ENCODE measurements at regions not wholly inside any gene's neighbourhood (a gene's known extent, or its start where the extent isn't known, plus 50 kb on each side); places are given as distances from the start of the nearest gene placed in this dataset.
A peak's percentile ranks its signal among the peaks of the same experiment; 100 is the strongest.

DNA sequence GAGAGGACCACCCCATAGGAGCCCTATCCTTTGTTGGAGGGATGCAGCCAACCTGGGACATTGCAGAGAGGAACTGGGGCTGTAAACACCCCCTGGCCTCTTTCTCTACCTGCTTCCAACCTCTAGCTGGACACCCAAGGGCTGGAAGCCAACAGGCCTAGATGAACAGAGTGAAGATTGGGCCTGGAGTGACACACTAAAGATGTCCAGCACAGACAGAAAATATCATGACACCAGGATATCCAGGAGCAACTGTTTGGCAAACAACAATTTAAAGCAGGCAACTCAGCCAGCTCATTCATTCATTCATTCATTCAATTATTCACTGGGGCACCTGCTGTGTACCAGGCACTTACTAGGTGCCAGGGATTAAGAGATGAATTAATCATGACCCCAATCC is 125.0 kb upstream of the NCOR2 start:
- Mint-ChIP-seq H3K4me3 (no peak overlapping the region), H3K36me3 (peaks cover 5% of the 10 kb centered on the region), H3K27ac (no peak overlapping the region), H3K9me3 (peaks cover 23% of the 10 kb centered on the region), H3K4me1 (ENCODE audit: low read depth) (peaks cover 18% of the 10 kb centered on the region), H3K27me3 (peaks cover 2% of the 10 kb centered on the region)
- ChIA-PET POLR2A (interaction anchor here (0.8 kb wide), 1 partner anchor 70 kb away, joined by 4 read pairs; no protein-coding TSS in a partner anchor), CTCF (no interaction called here)
- no peak for DNase-seq
- intact Hi-C loops (cut with micrococcal nuclease), result no loop called here

DNA sequence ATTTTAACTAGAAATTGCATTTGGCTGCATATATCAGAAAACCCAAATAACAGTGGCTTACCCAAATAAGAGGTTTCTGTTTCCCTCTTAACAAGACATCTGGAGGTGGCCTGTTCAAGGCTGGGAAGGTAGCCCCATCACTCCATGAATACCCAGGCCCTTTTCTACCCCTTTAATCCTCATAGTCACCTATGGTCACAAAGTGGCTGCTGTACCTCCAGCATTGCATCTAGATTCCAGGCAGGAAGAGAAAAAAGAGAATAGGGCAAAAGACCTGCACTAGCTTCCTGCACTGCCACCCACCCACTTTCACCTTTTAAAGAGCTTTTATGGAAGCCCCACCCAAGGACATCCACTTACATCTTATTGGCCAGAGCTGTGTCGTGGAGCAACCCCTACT is 124.0 kb upstream of the NCOR2 start:
- ChIA-PET POLR2A (interaction anchor here (0.8 kb wide), 1 partner anchor 71 kb away, joined by 4 read pairs; no protein-coding TSS in a partner anchor), CTCF (interaction anchor here (0.7 kb wide), 1 partner anchor 19 kb away, joined by 3 read pairs; no protein-coding TSS in a partner anchor)
- H3K9me3 Mint-ChIP-seq, result peaks cover 23% of the 10 kb centered on the region
- peaks cover 3% of the 10 kb centered on the region for H3K27me3 Mint-ChIP-seq
- no peak overlapping the region for H3K27ac Mint-ChIP-seq
- peaks cover 5% of the 10 kb centered on the region for H3K36me3 Mint-ChIP-seq
- DNase-seq, result no peak
- H3K4me3 Mint-ChIP-seq, result no peak overlapping the region
- peaks cover 23% of the 10 kb centered on the region for H3K4me1 Mint-ChIP-seq (ENCODE audit: low read depth)
- intact Hi-C loops (cut with micrococcal nuclease), result no loop called here

DNA sequence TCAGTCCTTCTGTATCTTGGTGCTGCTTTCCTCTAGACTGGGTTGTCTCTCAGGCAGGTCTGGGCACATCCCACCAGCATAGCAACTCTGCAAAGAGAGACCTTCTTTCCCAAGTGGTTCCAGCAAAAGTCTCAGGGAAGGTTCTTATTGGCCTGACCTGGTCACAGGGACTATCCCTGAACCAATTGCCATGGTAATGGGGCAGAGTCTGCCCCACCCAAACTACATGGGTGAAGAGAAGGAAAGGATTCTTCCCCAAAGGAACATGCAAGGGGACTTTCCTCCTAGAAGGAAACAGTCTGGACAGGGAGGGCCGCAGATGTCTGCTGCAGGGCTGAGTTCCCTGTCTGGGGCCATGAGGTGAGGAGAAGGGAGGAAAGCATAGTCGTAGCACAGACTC is 122.2 kb upstream of the NCOR2 start:
- H3K9me3 Mint-ChIP-seq, result peaks cover 23% of the 10 kb centered on the region
- ChIA-PET CTCF (interaction anchor here (1.3 kb wide), 1 partner anchor 82 kb away, joined by 4 read pairs; no protein-coding TSS in a partner anchor), POLR2A (no interaction called here)
- H3K36me3 Mint-ChIP-seq, result peaks cover 5% of the 10 kb centered on the region
- H3K27me3 Mint-ChIP-seq, result peaks cover 3% of the 10 kb centered on the region
- no peak overlapping the region for H3K4me3 Mint-ChIP-seq
- no peak for DNase-seq
- no peak overlapping the region for H3K27ac Mint-ChIP-seq
- intact Hi-C loops (cut with micrococcal nuclease), result no loop called here
- H3K4me1 Mint-ChIP-seq (ENCODE audit: low read depth), result peaks cover 30% of the 10 kb centered on the region

DNA sequence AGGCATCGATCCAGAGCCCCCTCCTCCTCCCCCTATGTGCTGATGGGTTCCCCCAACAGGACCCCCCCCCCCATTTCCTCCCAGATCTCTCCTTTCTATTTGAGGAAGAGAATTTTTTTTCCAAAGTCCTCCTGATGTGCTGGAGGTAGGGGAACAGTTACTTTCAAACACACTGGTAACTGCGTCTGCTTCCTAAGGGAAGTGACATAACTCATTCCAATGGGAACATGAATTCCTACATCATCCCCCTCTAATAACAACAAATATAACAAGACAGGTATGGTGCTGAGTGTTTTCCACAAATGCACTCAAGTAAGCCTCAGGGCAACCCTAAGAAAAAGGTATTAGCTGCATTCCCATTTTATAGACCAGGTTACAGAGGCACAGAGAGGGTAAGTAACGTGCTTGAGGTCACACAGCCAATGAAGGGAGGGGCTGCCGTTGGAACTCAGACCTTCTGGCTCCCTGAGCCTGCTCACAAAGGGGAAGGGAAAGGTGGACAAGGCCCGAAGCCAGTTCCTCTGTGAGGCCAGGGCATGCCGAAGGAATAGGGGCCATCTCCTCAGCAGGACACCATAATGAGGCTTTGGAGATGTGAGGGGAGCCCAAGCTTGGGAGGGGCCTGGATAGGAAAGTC is 121.1 kb upstream of the NCOR2 start:
- POLR2A ChIA-PET, result no interaction called here
- no peak overlapping the region for H3K4me3 Mint-ChIP-seq
- no peak overlapping the region for H3K27ac Mint-ChIP-seq
- peaks cover 5% of the 10 kb centered on the region for H3K36me3 Mint-ChIP-seq
- peaks cover 23% of the 10 kb centered on the region for H3K9me3 Mint-ChIP-seq
- peaks cover 29% of the 10 kb centered on the region for H3K4me1 Mint-ChIP-seq (ENCODE audit: low read depth)
- H3K27me3 Mint-ChIP-seq, result peaks cover 3% of the 10 kb centered on the region
- no peak for DNase-seq
- intact Hi-C loops (cut with micrococcal nuclease), result no loop called here
- CTCF ChIA-PET, result interaction anchor here (1.3 kb wide), 1 partner anchor 83 kb away, joined by 4 read pairs; no protein-coding TSS in a partner anchor

DNA sequence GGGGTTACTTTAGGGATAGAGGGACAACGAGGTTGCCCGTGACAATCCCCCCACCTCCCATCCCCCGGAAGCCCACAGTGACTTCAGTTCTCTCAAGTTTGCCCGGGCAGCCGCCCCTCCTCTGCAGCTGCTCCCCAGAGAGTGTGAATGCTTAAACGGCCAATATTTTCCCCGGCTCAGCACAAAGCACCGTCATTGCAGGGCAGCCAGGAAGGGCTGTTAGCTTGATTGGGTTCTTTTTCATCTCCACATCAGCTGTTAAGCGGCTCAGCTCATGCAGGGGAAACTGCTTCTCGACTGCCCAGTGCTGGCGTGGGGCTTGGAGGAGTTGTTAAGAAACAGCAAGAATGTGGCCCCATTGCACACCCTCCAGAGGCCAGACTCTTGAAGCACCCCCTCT is 120.5 kb upstream of the NCOR2 start:
- intact Hi-C loops (cut with micrococcal nuclease), result no loop called here
- peaks cover 29% of the 10 kb centered on the region for H3K4me1 Mint-ChIP-seq (ENCODE audit: low read depth)
- no peak overlapping the region for H3K27ac Mint-ChIP-seq
- DNase-seq, result peak; percentile 18
- peaks cover 17% of the 10 kb centered on the region for H3K9me3 Mint-ChIP-seq
- H3K27me3 Mint-ChIP-seq, result peaks cover 3% of the 10 kb centered on the region
- ChIA-PET POLR2A (no interaction called here), CTCF (no interaction called here)
- peaks cover 5% of the 10 kb centered on the region for H3K36me3 Mint-ChIP-seq
- H3K4me3 Mint-ChIP-seq, result no peak overlapping the region

DNA sequence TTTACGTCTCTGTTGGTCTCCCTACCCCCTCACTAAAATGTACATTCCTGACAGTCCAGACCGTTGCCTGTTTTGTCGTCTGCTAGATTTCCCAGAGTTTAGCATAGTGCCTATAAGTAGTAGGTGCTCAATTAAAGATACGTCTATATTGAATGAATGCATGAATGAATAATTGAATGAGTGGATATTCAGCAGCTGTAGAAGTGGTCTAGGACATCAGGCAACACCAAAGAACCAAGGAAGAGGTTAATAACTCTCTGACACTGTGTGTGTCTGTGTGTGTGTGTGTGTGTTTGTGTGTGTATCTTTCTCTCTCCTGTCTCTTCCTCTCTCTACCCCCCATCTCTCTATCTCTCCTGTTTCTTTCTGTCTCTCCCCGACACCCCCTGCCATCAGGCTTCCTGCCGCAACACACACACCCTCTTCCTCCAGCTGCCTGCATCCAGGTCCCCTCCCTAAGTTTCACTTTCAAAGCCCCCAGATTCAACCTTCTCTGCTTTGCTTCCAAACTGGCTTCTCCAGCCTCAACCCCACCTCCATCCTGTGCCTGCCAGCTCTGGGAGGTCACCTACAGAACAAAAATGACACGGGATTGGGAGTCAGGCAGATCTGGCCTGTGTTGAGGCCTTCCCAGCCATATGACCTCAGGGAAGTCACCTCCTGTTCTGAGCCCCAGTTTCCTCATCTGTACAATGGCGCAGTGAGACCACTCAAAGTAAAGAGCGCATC is 119.9 kb upstream of the NCOR2 start:
- H3K9me3 Mint-ChIP-seq, result peaks cover 12% of the 10 kb centered on the region
- ChIA-PET CTCF (no interaction called here), POLR2A (interaction anchor here (0.8 kb wide), 1 partner anchor 24 kb away, joined by 4 read pairs; no protein-coding TSS in a partner anchor)
- peaks cover 4% of the 10 kb centered on the region for H3K36me3 Mint-ChIP-seq
- intact Hi-C loops (cut with micrococcal nuclease), result no loop called here
- H3K27me3 Mint-ChIP-seq, result peaks cover 3% of the 10 kb centered on the region
- H3K27ac Mint-ChIP-seq, result no peak overlapping the region
- no peak overlapping the region for H3K4me3 Mint-ChIP-seq
- no peak for DNase-seq
- H3K4me1 Mint-ChIP-seq (ENCODE audit: low read depth), result peaks cover 29% of the 10 kb centered on the region

DNA sequence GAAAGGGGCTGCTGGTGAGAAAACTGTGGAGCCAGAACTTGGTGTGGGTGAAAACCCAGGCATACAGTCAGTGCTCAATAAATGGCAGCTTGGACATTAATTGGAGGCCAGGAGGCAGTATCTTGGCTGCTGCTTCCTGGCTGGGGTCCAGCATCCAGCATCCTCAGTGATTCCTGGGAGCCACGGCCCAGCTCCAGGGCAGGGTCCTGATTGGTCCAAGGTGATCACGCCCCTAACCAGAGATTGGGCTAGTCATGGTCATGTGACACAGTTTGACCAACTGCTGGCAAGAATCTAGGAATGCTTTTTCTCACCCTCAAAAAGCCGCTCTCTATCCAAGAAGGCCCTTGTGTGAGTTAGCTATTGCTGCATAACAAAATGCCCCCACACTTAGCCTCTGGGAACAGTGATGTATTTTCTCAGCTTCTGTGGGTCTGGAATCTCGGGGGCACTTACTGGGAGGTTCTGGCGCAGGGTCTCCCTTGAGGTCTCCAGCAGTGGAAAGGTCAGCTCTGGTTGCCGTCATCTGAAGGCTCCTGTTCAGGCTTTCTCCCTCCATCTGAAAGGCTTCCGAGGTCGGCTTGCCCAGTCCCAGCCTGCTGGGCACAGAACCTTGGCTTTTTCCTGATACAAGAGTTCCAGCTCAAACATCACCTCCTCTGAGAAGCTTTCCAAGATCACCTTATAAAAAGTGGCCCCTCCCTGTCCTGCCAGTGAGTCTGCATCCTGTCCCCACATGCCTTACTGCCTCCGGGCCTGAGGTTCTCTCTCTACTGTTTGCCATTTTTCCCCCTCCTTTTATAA is 119.2 kb upstream of the NCOR2 start:
- Mint-ChIP-seq H3K36me3 (peaks cover under 1% of the 10 kb centered on the region), H3K9me3 (peaks cover 5% of the 10 kb centered on the region), H3K4me1 (ENCODE audit: low read depth) (peaks cover 31% of the 10 kb centered on the region), H3K27me3 (peaks cover 3% of the 10 kb centered on the region), H3K27ac (no peak overlapping the region), H3K4me3 (no peak overlapping the region)
- DNase-seq, result no peak
- intact Hi-C loops (cut with micrococcal nuclease), result no loop called here
- CTCF ChIA-PET, result no interaction called here
- POLR2A ChIA-PET, result interaction anchor here (0.8 kb wide), 1 partner anchor 24 kb away, joined by 4 read pairs; no protein-coding TSS in a partner anchor

DNA sequence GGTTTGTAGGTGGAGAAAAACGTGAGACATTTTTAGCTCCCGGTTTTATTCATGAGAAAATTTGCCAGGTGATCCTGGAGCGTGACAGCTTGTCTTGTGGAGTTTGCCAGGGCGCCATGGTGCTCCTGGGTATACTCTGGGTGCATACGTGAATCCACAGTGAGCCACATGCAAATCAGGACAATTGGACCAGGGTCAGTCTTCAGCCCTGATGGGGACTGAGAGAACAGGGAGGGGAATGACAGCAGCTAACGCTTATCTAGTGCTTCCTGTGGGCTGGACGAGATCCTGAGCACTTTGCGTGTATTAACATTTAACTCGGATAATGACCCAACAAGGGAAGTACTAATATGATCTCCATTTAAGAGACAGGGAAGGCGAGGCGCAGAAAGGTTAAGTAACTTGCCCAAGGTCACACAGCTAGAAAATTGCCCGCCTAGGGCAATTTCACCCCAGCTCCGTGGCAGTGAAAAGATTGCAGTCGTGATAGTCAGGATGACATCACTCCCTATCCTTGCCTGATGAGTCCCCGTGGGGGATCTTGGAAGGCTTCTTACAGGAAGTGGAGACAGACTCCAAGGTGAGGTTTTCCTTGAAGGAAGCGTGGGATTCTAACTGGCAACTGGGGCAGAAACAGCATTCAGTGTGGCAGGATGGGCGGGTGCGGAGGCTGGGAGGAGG is 118.4 kb upstream of the NCOR2 start:
- ChIA-PET CTCF (no interaction called here), POLR2A (no interaction called here)
- no peak overlapping the region for H3K27ac Mint-ChIP-seq
- H3K27me3 Mint-ChIP-seq, result peaks cover 3% of the 10 kb centered on the region
- no peaks in the 10 kb centered on the region for H3K9me3 Mint-ChIP-seq
- H3K4me1 Mint-ChIP-seq (ENCODE audit: low read depth), result peaks cover 36% of the 10 kb centered on the region
- intact Hi-C loops (cut with micrococcal nuclease), result no loop called here
- no peak for DNase-seq
- no peak overlapping the region for H3K4me3 Mint-ChIP-seq
- H3K36me3 Mint-ChIP-seq, result no peaks in the 10 kb centered on the region

DNA sequence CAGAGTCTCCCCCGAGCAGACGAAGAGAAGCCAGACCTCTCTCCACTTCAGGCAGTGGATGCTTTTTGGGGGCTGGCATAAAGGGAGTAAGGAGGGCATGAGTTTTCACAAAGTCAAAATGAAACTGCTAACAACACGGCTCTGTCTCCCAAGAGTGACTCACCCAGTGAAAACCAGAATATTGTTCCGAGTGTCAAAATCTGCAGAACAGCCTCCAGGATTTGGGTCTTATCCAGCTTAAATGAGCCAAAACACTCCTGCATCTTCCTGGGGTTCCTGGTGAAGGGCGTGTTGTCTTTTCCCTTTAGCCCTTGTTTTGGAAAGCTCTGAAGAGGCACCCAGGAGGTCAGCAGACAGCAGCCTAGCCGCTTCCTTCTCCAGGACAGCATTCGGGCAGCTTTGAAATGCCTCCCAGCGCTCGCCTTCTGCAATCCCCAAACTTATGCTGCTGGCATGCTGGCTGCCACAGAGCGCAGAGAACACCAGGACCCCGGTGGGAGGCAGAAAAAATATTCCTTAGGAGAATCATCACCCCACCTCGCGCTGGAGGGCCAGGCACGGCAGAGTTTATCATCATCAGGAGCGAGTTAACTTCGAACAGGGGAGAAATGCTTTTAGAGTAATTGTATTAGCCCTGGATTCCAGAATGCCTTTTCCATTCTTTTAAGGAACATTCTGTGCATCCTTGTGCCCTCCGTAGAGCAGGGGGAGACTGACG is 117.7 kb upstream of the NCOR2 start:
- H3K27me3 Mint-ChIP-seq, result peaks cover 3% of the 10 kb centered on the region
- H3K36me3 Mint-ChIP-seq, result no peaks in the 10 kb centered on the region
- H3K27ac Mint-ChIP-seq, result no peak overlapping the region
- peaks cover 36% of the 10 kb centered on the region for H3K4me1 Mint-ChIP-seq (ENCODE audit: low read depth)
- peak; percentile 18 for DNase-seq
- CTCF ChIA-PET, result no interaction called here
- no peak overlapping the region for H3K4me3 Mint-ChIP-seq
- intact Hi-C loops (cut with micrococcal nuclease), result no loop called here
- H3K9me3 Mint-ChIP-seq, result no peaks in the 10 kb centered on the region
- POLR2A ChIA-PET, result no interaction called here

DNA sequence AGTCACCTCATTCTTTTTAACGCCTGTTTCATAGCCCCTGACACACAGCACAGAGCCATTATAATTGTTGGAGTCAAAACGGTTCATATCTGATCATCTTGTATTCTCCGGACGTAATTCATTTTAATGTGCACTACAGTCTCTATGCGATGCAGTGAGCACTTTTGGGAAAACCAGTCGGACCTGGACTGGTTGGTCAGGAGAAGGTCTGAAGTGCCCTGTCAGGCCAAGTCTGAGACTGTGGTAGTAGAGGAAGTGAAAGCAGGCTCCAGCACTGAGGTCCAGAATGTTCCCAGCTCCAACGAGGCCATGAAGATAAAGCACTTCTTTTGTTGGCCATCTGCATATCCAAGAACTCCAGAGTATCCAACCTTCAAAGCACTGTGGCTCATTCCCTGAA is 117.1 kb upstream of the NCOR2 start:
- H3K36me3 Mint-ChIP-seq, result no peaks in the 10 kb centered on the region
- intact Hi-C loops (cut with micrococcal nuclease), result no loop called here
- no peak overlapping the region for H3K4me3 Mint-ChIP-seq
- POLR2A ChIA-PET, result no interaction called here
- CTCF ChIA-PET, result no interaction called here
- no peak overlapping the region for H3K27ac Mint-ChIP-seq
- no peak for DNase-seq
- peaks cover 3% of the 10 kb centered on the region for H3K27me3 Mint-ChIP-seq
- H3K9me3 Mint-ChIP-seq, result no peaks in the 10 kb centered on the region
- H3K4me1 Mint-ChIP-seq (ENCODE audit: low read depth), result peaks cover 36% of the 10 kb centered on the region

DNA sequence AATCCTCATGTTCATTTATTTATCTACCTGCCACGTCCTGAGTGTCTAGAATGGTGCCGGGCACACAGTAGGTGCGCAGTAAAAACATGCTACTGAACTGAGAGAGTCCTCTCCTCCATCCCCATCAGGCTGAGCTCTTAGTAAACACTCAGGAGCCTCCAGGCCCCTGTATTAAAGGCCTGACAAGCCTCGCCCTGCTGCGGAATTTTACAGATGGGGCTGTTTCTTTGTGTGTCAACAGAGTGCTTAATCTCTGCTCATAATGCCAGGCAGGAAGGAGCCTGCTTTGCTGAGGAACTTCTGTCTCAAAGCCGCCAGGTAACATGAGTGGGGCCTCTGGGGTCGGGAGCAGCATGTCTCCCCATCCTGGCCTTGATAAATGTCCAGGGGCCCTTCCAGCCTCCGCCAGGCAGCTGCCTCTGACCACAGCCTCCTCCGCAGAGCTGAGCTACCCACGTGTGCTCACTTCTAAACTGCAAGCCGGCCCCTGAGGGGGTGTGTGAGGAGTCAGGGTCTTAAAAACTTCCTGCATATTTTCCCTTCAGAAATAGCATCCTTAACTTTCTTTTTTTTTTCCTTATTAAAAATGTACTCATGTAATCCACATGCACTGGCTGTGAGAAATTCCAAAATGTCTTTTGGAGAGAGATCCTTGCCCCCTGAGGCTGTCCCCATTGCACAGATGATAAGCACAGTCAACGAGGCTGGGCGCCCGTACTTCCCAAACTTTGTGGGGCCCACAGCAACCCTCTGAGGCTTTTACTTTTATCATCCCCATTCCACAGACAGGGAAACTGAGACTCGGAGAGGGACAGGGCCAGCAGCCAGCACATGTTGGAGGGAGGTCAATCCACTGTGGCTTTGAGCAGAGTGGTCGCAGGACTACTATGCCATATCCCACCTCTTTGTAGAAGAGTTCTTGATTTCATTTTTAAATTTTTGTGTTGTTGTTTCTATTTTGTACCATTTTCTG is 116.0 kb upstream of the NCOR2 start:
- intact Hi-C loops (cut with micrococcal nuclease), result no loop called here
- H3K9me3 Mint-ChIP-seq, result no peaks in the 10 kb centered on the region
- POLR2A ChIA-PET, result no interaction called here
- H3K36me3 Mint-ChIP-seq, result no peaks in the 10 kb centered on the region
- H3K27ac Mint-ChIP-seq, result no peak overlapping the region
- H3K27me3 Mint-ChIP-seq, result peaks cover 1% of the 10 kb centered on the region
- peaks cover 35% of the 10 kb centered on the region for H3K4me1 Mint-ChIP-seq (ENCODE audit: low read depth)
- CTCF ChIA-PET, result interaction anchor here (0.6 kb wide), 1 partner anchor 28 kb away, joined by 4 read pairs; no protein-coding TSS in a partner anchor
- DNase-seq, result no peak
- H3K4me3 Mint-ChIP-seq, result no peak overlapping the region

All from activated CD4-positive, alpha-beta memory T cell treated with anti-CD3 and anti-CD28 coated beads for 36 hours (primary cell).